HG02981 (cell line): ENCODE measurements at regions not wholly inside any gene's neighbourhood (a gene's known extent, or its start where the extent isn't known, plus 50 kb on each side); places are given as distances from the start of the nearest gene placed in this dataset.

Source experiments
- ATAC-seq: cut with Tn5 transposase; IDR thresholded peaks from one replicate; pipeline ENCODE4 v1.9.1; 2021; ENCODE audit warnings: mild to moderate bottlenecking, moderate library complexity; ENCODE audit not compliant: unreplicated experiment

- ATAC-seq: no peak
Measured at GRCh38 chr4:174122705-174123104, 160.8 kb downstream of the FBXO8 start.

- ATAC-seq: peak; percentile 63
Measured at GRCh38 chr4:174120446-174121295, 162.8 kb downstream of the FBXO8 start.

GRCh38 chr4:174119830-174120229 lies 163.6 kb downstream of the FBXO8 start:
- ATAC-seq: no peak

GRCh38 chr4:174119051-174119450 lies 164.4 kb downstream of the FBXO8 start:
- ATAC-seq: no peak

- no peak for ATAC-seq
Measured at GRCh38 chr4:174118171-174118570, 165.3 kb downstream of the FBXO8 start.

GRCh38 chr4:174117445-174117844 lies 166.0 kb downstream of the FBXO8 start:
- ATAC-seq: no peak

GRCh38 chr4:174116021-174116420 lies 167.4 kb downstream of the FBXO8 start:
- no peak for ATAC-seq

- ATAC-seq: no peak
Measured at GRCh38 chr4:174111422-174111821, 172.0 kb downstream of the FBXO8 start.

GRCh38 chr4:174110180-174110579 lies 173.3 kb downstream of the FBXO8 start:
- ATAC-seq: no peak

- no peak for ATAC-seq
Measured at GRCh38 chr4:174107746-174108354, 175.6 kb downstream of the FBXO8 start.

GRCh38 chr4:174105202-174105601 lies 178.3 kb downstream of the FBXO8 start:
- no peak for ATAC-seq

- ATAC-seq: no peak
Measured at GRCh38 chr4:174100910-174101309, 182.6 kb downstream of the FBXO8 start.

- ATAC-seq: peak; percentile 59
Measured at GRCh38 chr4:174099712-174100111, 183.8 kb downstream of the FBXO8 start.

- ATAC-seq: no peak
Measured at GRCh38 chr4:174096999-174097398, 186.5 kb downstream of the FBXO8 start.

GRCh38 chr4:174096456-174096855 lies 187.0 kb downstream of the FBXO8 start:
- no peak for ATAC-seq

- no peak for ATAC-seq
Measured at GRCh38 chr4:174091130-174091529, 192.3 kb downstream of the FBXO8 start.

- no peak for ATAC-seq
Measured at GRCh38 chr4:174089711-174090110, 193.8 kb downstream of the FBXO8 start.

- ATAC-seq: no peak
Measured at GRCh38 chr4:174088795-174089194, 194.7 kb downstream of the FBXO8 start.

GRCh38 chr4:174086829-174087799 lies 196.4 kb downstream of the FBXO8 start:
- no peak for ATAC-seq

GRCh38 chr4:174084981-174085380 lies 198.5 kb downstream of the FBXO8 start:
- no peak for ATAC-seq

GRCh38 chr4:174084542-174084941 lies 198.9 kb downstream of the FBXO8 start:
- ATAC-seq: no peak
